H1 (cell line): ENCODE measurements at regions not wholly inside any gene's neighbourhood (a gene's known extent, or its start where the extent isn't known, plus 50 kb on each side); places are given as distances from the start of the nearest gene placed in this dataset.
A peak's percentile ranks its signal among the peaks of the same experiment; 100 is the strongest.

Source experiments
- CTCF ChIA-PET: fragments of 300-600 bp; sonication (Branson Sonifier 250); formaldehyde crosslinking; loops from one replicate; lab custom pipeline; 2021; ENCODE audit not compliant: partially characterized antibody; lab: Charles Lee
- POLR2A ChIA-PET: fragments of 300-600 bp; sonication (Branson Sonifier 250); formaldehyde crosslinking; loops from one replicate; lab custom pipeline; 2021; ENCODE audit warnings: inconsistent platforms; ENCODE audit not compliant: partially characterized antibody; lab: Charles Lee
- DNase-seq, 2 experiments: peaks; one replicate each; pipeline versions ENCODE4 v3.0.0 to v3.0.0-alpha.2; 2010 to 2022; ENCODE audit warnings: low spot score in 2 of 2, low read depth in 1 of 2, mixed read lengths in 1 of 2
- FAIRE-seq: peaks from 2 replicates; lab custom pipeline; 2011; peaks lifted over from hg19 to GRCh38; lab: Jason Lieb, UNC
- H2AFZ ChIP-seq: 2 replicates; pipeline ENCODE4 v1.8.1; 2012; ENCODE audit warnings: low read length, inconsistent platforms
- H2AK5ac ChIP-seq: 2 replicates; pipeline ENCODE4 v1.6.1; 2013; ENCODE audit warnings: low read depth, low read length
- H2BK120ac ChIP-seq: replicated peaks from 2 replicates; pipeline ENCODE3; 2013; ENCODE audit warnings: low read depth, low read length, inconsistent platforms
- H2BK12ac ChIP-seq: 2 replicates; pipeline ENCODE4 v1.6.1; 2013; ENCODE audit warnings: low read depth, low read length
- H2BK15ac ChIP-seq: 2 replicates; pipeline ENCODE4 v1.6.1; 2013; ENCODE audit warnings: low read length
- H2BK20ac ChIP-seq: 2 replicates; pipeline ENCODE4 v1.6.1; 2013; ENCODE audit warnings: low read length
- H2BK5ac ChIP-seq: 2 replicates; pipeline ENCODE4 v1.6.1; 2013; ENCODE audit warnings: low read depth, low read length
- H3K14ac ChIP-seq: 2 replicates; pipeline ENCODE4 v1.6.1; 2013; ENCODE audit warnings: inconsistent platforms; ENCODE audit not compliant: insufficient read length
- H3K18ac ChIP-seq: 2 replicates; pipeline ENCODE4 v1.6.1; 2013; ENCODE audit warnings: low read length; ENCODE audit errors: extremely low read depth
- H3K23ac ChIP-seq: 2 replicates; pipeline ENCODE4 v1.6.1; 2013; ENCODE audit warnings: inconsistent platforms; ENCODE audit not compliant: insufficient read length
- H3K23me2 ChIP-seq: 2 replicates; pipeline ENCODE4 v1.6.1; 2013; ENCODE audit warnings: low read depth, low read length
- H3K27ac ChIP-seq: 2 replicates; pipeline ENCODE4 v1.6.1; 2011; ENCODE audit warnings: low read depth, low read length, inconsistent platforms
- H3K27me3 ChIP-seq, 4 experiments: replicated peaks in 1 of 4; 1 replicate in 1 of 4; 2 replicates in 3 of 4; pipeline versions ENCODE4 v1.6.1 to v1.8.1; 2011 to 2013; ENCODE audit warnings: low read length in 3 of 4, mild to moderate bottlenecking in 3 of 4, inconsistent platforms in 2 of 4, mixed read lengths in 2 of 4, moderate library complexity in 1 of 4; ENCODE audit not compliant: control insufficient read depth in 3 of 4, insufficient read depth in 3 of 4; ENCODE audit errors: extremely low read depth in 1 of 4
- H3K36me3 ChIP-seq, 4 experiments: 2 replicates each; pipeline versions ENCODE4 v1.6.1 to v1.8.1; 2011 to 2013; ENCODE audit warnings: mild to moderate bottlenecking in 4 of 4, low read length in 3 of 4, moderate library complexity in 2 of 4, control low read depth in 1 of 4, inconsistent platforms in 1 of 4; ENCODE audit not compliant: insufficient read depth in 4 of 4, control insufficient read depth in 2 of 4
- H3K4ac ChIP-seq: replicated peaks from 2 replicates; pipeline ENCODE3; 2013; ENCODE audit warnings: low read length, low read depth, mixed read lengths, inconsistent platforms; ENCODE audit not compliant: insufficient read length
- H3K4me1 ChIP-seq, 4 experiments: replicated peaks in 1 of 4; 1 replicate in 1 of 4; 2 replicates in 3 of 4; pipeline versions ENCODE4 v1.6.1 to v1.8.1; 2011 to 2013; ENCODE audit warnings: low read length in 3 of 4, inconsistent platforms in 2 of 4, mixed read lengths in 1 of 4; ENCODE audit not compliant: insufficient read depth in 4 of 4, control insufficient read depth in 3 of 4
- H3K4me2 ChIP-seq, 2 experiments: 2 replicates each; pipeline versions ENCODE4 v1.6.1 to v1.8.1; 2011 to 2013; ENCODE audit warnings: low read depth in 2 of 2, low read length in 2 of 2, control low read depth in 1 of 2, inconsistent platforms in 1 of 2, mild to moderate bottlenecking in 1 of 2; ENCODE audit not compliant: insufficient read depth in 1 of 2
- H3K4me3 ChIP-seq, 4 experiments: fragments of 200-600, 300-600 bp in 1 of 4; sonication (generic), shearing (Covaris generic), sonication (Bioruptor Twin) in 1 of 4; 2 replicates each; pipeline versions ENCODE4 v1.5.1 to v1.8.1; 2011 to 2016; ENCODE audit warnings: low read length in 4 of 4, low read depth in 3 of 4, control low read depth in 2 of 4, inconsistent platforms in 2 of 4, mild to moderate bottlenecking in 2 of 4, mixed read lengths in 1 of 4, moderate library complexity in 1 of 4; ENCODE audit not compliant: insufficient read depth in 2 of 4; ENCODE audit errors: extremely low read depth in 1 of 4
- H3K56ac ChIP-seq: replicated peaks from 2 replicates; pipeline ENCODE3; 2013; ENCODE audit warnings: low read depth, mild to moderate bottlenecking, mixed read lengths, low read length, inconsistent platforms; ENCODE audit not compliant: insufficient read length
- H3K79me1 ChIP-seq: 2 replicates; pipeline ENCODE4 v1.6.1; 2013; ENCODE audit warnings: low read depth, low read length, control low read depth
- H3K79me2 ChIP-seq, 2 experiments: 2 replicates each; pipeline versions ENCODE4 v1.6.1 to v1.8.1; 2012 to 2013; ENCODE audit warnings: low read length in 2 of 2, mild to moderate bottlenecking in 2 of 2, inconsistent platforms in 1 of 2; ENCODE audit not compliant: insufficient read depth in 2 of 2, control insufficient read depth in 1 of 2
- H3K9ac ChIP-seq, 4 experiments: replicated peaks in 1 of 4; 1 replicate in 1 of 4; 2 replicates in 3 of 4; pipeline versions ENCODE4 v1.6.1 to v1.8.1; 2011 to 2013; ENCODE audit warnings: low read depth in 3 of 4, low read length in 3 of 4, control low read depth in 2 of 4, mild to moderate bottlenecking in 2 of 4, moderate library complexity in 2 of 4, inconsistent platforms in 1 of 4; ENCODE audit errors: extremely low read depth in 1 of 4
- H3K9me3 ChIP-seq, 2 experiments: 2 replicates each; pipeline versions ENCODE4 v1.6.1 to v1.8.1; 2012 to 2013; ENCODE audit warnings: mild to moderate bottlenecking in 2 of 2, moderate library complexity in 2 of 2, control low read depth in 1 of 2, inconsistent platforms in 1 of 2, low read depth in 1 of 2, low read length in 1 of 2, mixed read lengths in 1 of 2; ENCODE audit not compliant: insufficient read depth in 2 of 2
- H4K20me1 ChIP-seq, 2 experiments: replicated peaks in 1 of 2; 2 replicates each; pipeline versions ENCODE3 to v1.8.1; 2011 to 2013; ENCODE audit warnings: inconsistent platforms in 2 of 2, low read length in 2 of 2, mild to moderate bottlenecking in 1 of 2; ENCODE audit not compliant: insufficient read depth in 2 of 2, control insufficient read depth in 1 of 2
- H4K5ac ChIP-seq: 2 replicates; pipeline ENCODE4 v1.6.1; 2013; ENCODE audit warnings: low read length, low read depth, mixed read lengths, inconsistent platforms; ENCODE audit not compliant: insufficient read length
- H4K8ac ChIP-seq: 2 replicates; pipeline ENCODE4 v1.8.0; 2013; ENCODE audit warnings: mild to moderate bottlenecking, moderate library complexity, low read length, inconsistent platforms; ENCODE audit not compliant: insufficient read depth; ENCODE audit errors: extremely low read depth
- H4K91ac ChIP-seq: replicated peaks from 2 replicates; pipeline ENCODE3; 2013; ENCODE audit warnings: low read length, mixed read lengths, inconsistent platforms; ENCODE audit not compliant: insufficient read length
- ATF3 ChIP-seq: IDR thresholded peaks from 2 replicates; pipeline ENCODE4 v1.6.1; 2011; ENCODE audit warnings: low read depth, mild to moderate bottlenecking, low read length; ENCODE audit not compliant: insufficient read depth
- BCL11A ChIP-seq, 2 experiments: IDR thresholded peaks; one replicate each; pipeline ENCODE4 v1.6.1; 2011; ENCODE audit warnings: low read depth in 2 of 2, low read length in 2 of 2, mild to moderate bottlenecking in 2 of 2
- BRCA1 ChIP-seq: IDR thresholded peaks from 2 replicates; pipeline ENCODE4 v1.6.1; 2012; ENCODE audit warnings: low read depth, low read length, improper control_type of control experiment
- CHD2 ChIP-seq: IDR thresholded peaks from 2 replicates; pipeline ENCODE4 v1.6.1; 2012; ENCODE audit warnings: low read length, improper control_type of control experiment
- E2F6 ChIP-seq: IDR thresholded peaks from 2 replicates; pipeline ENCODE4 v1.6.1; 2012; ENCODE audit warnings: inconsistent platforms
- EGR1 ChIP-seq: IDR thresholded peaks from 2 replicates; pipeline ENCODE4 v1.6.1; 2011; ENCODE audit warnings: low read depth, low read length, borderline replicate concordance
- EZH2 ChIP-seq: fragments of 200-600 bp; sonication (generic); IDR thresholded peaks from 2 replicates; pipeline ENCODE4 v1.7.1; 2012; ENCODE audit warnings: low read depth, mild to moderate bottlenecking, moderate library complexity, low read length, inconsistent platforms; ENCODE audit not compliant: severe bottlenecking
- MAX ChIP-seq: IDR thresholded peaks from 2 replicates; pipeline ENCODE4 v1.6.1; 2012; ENCODE audit warnings: inconsistent platforms
- RBBP5 ChIP-seq: IDR thresholded peaks from 2 replicates; pipeline ENCODE4 v1.7.1; 2012; ENCODE audit warnings: low read depth, mild to moderate bottlenecking, inconsistent platforms, low read length, moderate library complexity, borderline replicate concordance
- SIX5 ChIP-seq: IDR thresholded peaks from 2 replicates; pipeline ENCODE4 v1.6.1; 2011; ENCODE audit warnings: mild to moderate bottlenecking, low read depth, low read length
- TAF1 ChIP-seq: IDR thresholded peaks from 2 replicates; pipeline ENCODE4 v1.6.1; 2011; ENCODE audit warnings: mild to moderate bottlenecking, low read depth, low read length
- TBP ChIP-seq: IDR thresholded peaks from 2 replicates; pipeline ENCODE4 v1.6.1; 2011; ENCODE audit warnings: low read depth, low read length, improper control_type of control experiment
- TEAD4 ChIP-seq: IDR thresholded peaks from 2 replicates; pipeline ENCODE4 v1.6.1; 2012; ENCODE audit warnings: low read depth, low read length, inconsistent platforms, mixed read lengths
- WGBS, 2 experiments: shearing (Covaris generic) in 1 of 2; methylation state at CpG; one replicate each; pipeline versions ENCODE4 v1.1.6 to v1.1.7; 2013 to 2015; ENCODE audit warnings: low lambda C conversion rate in 2 of 2, mixed read lengths in 2 of 2, inconsistent platforms in 1 of 2, low coverage in 1 of 2, missing lambda C conversion rate in 1 of 2; ENCODE audit not compliant: insufficient replicate concordance in 2 of 2, insufficient coverage in 1 of 2, insufficient read length in 1 of 2; ENCODE audit errors: extremely low coverage in 1 of 2, missing lambda C conversion rate in 1 of 2; 5-methylcytosine and 5-hydroxymethylcytosine counted together

GRCh38 chr13:31905961-31906360 lies 125.6 kb upstream of the FRY start:
- peaks cover 0 to 5% (median 2%) of the 10 kb centered on the region in 4 experiments; a peak in 2 of 7 replicates for H3K4me1 ChIP-seq
- ChIA-PET CTCF (interaction anchor here (0.6 to 1.5 kb wide), 2 partner anchors 444 to 670 kb away, joined by 3 read pairs; no protein-coding TSS in a partner anchor), POLR2A (interaction anchor here (1.1 kb wide), 1 partner anchor 10 kb away, joined by 3 read pairs; no protein-coding TSS in a partner anchor)
- H4K8ac ChIP-seq, result no peak overlapping the region
- no peaks in the 10 kb centered on the region for H3K79me2 ChIP-seq
- no peak overlapping the region for H2AFZ ChIP-seq
- DNase-seq, result no peak
- H3K4ac ChIP-seq, result no peak overlapping the region
- H4K20me1 ChIP-seq, result no peaks in the 10 kb centered on the region
- FAIRE-seq, result peak; percentile 42
- H3K14ac ChIP-seq, result no peak overlapping the region
- peak overlapping the region in 1 of 4 experiments; percentile 26; a peak in 1 of 8 replicates for H3K4me3 ChIP-seq
- 21% methylated on average over 11 of the region's 11 CpGs; no CpG with 5 or more reads in 1 of the 2 experiments for WGBS, 2 experiments
- no peak overlapping the region for H3K56ac ChIP-seq
- no peak overlapping the region for H3K23ac ChIP-seq
- no peak overlapping the region for H2AK5ac ChIP-seq
- H3K9ac ChIP-seq, result no peak overlapping the region
- H4K5ac ChIP-seq, result no peak overlapping the region
- no peak overlapping the region for H2BK12ac ChIP-seq
- H2BK15ac ChIP-seq, result no peak overlapping the region
- H3K36me3 ChIP-seq, result no peaks in the 10 kb centered on the region
- H2BK120ac ChIP-seq, result no peak overlapping the region
- H2BK5ac ChIP-seq, result no peak overlapping the region
- H3K18ac ChIP-seq, result no peak overlapping the region
- no peaks in the 10 kb centered on the region for H3K23me2 ChIP-seq
- H4K91ac ChIP-seq, result no peak overlapping the region
- no peak overlapping the region for H3K27ac ChIP-seq
- peaks cover 0 to 1% (median 0%) of the 10 kb centered on the region in 4 experiments; a peak in 1 of 7 replicates for H3K27me3 ChIP-seq
- no peaks in the 10 kb centered on the region for H3K9me3 ChIP-seq
- no peaks in the 10 kb centered on the region for H3K79me1 ChIP-seq
- H3K4me2 ChIP-seq, result peak overlapping the region; percentile 39 to 50; a peak in 3 of 4 replicates
- H2BK20ac ChIP-seq, result no peak overlapping the region
- TF ChIP-seq E2F6 (no peak), EGR1 (no peak), BRCA1 (no peak), MAX (no peak), TEAD4 (no peak), SIX5 (no peak), EZH2 (no peak), CHD2 (no peak), TAF1 (no peak), ATF3 (no peak), TBP (no peak), RBBP5 (no peak), BCL11A (IDR thresholded peaks at IDR 0.05; ENCODE audit: low read depth in 2 of 2, low read length in 2 of 2) (no peak)
